Occipital lobe (tissue), 1 donor: ENCODE measurements at regions not wholly inside any gene's neighbourhood (a gene's known extent, or its start where the extent isn't known, plus 50 kb on each side); places are given as distances from the start of the nearest gene placed in this dataset.

Experiments
- DNase-seq: peaks from one replicate; lab custom pipeline; 2025; lab: John Stamatoyannopoulos, UW

- no peak for DNase-seq
Observed at GRCh38 chr1:168917796-168918195, 188.7 kb upstream of the ATP1B1 start.

DNA sequence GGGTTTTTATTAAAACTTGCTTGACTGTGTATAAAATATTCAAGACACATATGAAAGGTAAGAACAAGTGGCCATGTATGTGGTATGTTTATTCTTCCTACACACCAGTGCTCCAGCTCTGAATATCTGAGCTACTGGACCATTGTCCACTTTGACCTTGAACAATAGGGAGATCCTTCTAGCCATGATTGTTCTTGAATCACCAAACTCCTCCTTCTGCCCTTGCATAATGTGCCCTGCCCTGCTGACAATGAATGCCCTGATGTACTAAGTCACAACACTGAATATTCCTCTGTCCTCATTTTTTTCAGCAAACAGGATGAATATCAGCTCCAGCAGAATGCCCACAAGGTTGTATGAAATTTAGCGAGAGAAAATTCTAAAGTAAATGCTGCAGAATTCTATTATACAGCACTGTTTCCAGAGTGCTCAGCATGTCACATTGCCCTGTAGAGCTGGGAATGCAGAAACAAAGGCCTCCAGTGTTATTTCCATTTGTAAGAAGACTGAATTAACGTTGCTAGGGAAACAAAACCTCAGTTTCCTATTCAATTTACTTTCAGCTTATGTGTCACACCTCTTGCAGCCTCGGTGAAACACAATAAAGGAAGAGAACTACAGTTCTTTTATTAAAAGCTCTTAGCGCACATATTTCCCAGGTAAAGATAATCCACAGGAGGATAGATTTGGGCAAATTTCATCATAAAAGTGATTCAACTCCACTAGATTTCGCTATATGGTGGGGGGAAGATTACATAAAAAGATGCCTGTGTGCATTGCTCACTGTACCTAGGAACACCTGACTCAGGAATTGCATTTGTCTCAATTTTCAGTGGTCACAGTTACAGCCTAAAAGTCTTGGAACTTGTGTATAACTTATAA, 187.4 kb upstream of the ATP1B1 start:
- no peak for DNase-seq

DNA sequence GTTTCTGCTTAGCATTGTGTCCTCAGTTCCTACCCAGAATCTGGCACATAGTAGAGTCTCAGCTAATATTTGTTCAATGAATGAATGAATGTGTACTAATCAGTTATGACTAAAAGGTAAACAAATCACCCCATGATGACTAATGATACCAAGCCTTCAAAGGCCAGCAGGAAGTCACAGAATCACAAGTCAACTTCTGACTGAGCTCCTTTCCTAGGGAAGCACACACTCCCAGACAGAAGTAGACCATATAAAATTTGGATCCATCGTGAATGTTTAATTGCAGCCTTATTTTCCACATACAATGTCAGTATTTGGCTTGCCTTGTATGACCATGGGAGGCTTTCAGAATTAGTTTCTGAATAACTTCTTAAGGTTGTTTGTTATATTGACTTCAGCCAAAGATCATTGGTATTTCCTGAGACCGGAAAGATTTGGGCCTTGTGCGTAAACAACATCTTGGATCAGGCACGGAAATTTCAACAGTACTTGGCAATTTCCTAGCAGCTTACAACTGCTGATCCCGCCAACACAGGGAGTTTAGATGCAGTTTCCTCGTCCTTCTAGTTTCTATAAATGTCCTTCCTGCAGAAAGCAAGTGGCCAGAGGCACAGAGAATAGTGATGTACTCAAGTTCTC, 185.9 kb upstream of the ATP1B1 start:
- no peak for DNase-seq

DNA sequence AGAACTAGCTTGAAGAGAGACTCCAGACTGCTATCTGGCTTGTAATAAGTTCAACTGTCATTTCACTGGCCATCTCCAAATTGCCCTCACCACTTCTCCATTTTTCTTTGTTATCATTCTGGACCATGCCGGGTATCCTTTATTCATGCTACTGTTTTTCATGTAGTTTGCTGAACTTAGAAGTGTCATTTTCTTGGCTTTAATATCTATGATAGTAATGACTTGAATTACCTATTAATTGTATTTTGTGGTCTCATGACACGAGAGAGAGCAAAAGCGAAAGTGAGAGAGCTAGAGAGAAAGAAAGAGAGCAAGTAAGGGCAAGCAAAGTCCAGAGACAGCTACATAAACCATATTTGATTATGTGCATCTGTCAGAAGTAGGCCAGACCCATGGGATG, 184.9 kb upstream of the ATP1B1 start:
- no peak for DNase-seq

DNA sequence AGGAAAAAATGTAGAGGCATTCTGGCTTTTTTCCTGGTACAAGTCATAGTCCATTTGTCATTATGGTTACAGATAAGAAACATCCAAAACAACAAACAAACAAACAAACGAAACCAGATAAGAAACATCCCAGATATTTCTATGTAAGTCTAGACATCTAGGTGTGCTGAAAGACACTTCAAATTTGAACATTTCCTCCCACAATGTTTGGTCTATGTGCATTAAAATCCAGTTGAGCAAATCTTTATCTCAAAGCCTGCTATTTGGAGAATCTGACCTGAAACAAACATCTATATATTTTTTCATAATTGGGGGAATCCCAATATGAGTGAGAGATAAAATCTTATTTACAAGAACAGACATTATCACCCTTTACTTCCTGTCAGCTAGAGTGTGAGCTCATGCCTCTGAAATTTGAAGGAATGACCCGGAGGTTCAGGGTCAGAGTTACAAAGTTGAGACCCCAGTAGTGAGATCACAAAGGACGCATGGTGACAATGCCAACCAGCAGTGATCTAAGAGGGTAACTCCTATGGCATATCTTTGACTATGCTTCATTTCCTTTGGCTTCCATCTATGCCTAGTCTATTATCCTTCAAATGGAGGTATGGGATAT, 182.9 kb upstream of the ATP1B1 start:
- no peak for DNase-seq

DNA sequence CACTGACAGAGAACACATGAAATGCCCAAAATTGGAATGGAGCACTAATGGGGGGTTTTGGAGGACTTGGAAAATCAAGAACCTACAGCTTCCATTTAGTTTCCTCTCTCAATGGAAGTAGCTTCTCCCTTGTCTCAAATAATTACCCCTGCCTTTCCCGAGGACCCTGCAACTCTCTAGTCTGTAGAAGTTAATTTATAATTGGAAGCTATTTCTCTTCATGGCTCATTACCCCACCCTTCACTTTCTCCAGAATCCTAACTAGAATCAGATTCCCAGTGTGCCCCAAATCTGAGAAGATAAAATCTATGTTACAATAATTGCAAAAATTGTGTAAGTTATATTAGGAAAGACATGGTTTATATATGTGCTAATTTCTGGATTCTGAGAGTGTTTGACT, 181.5 kb upstream of the ATP1B1 start:
- no peak for DNase-seq

- no peak for DNase-seq
Observed at GRCh38 chr1:168926236-168926635, 180.3 kb upstream of the ATP1B1 start.

GRCh38 chr1:168932539-168932938, 174.0 kb upstream of the ATP1B1 start:
- no peak for DNase-seq

- no peak for DNase-seq
Observed at GRCh38 chr1:168933141-168933805, 173.2 kb upstream of the ATP1B1 start.

- no peak for DNase-seq
Observed at GRCh38 chr1:168939110-168939946, 167.2 kb upstream of the ATP1B1 start.

- no peak for DNase-seq
Observed at GRCh38 chr1:168939947-168940223, 166.6 kb upstream of the ATP1B1 start.

DNA sequence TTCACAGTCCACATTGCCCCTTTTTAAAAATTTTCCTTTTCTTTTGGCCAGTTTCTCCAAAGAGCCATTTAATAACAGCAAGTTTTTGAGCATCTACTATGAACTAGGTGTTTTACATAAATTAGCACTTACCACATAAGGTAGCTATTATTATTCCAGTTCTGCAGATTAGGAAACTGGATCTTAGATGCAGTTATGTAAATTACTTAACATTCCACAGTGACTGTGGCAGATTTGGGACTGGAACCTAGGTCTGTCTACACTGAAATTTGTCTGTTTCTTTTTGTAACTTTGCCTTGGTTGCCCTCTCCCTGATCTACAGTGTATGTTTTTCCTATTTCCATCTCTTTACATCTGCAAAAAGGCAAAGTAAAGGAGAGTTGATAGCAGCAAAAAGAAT, 164.8 kb upstream of the ATP1B1 start:
- no peak for DNase-seq

DNA sequence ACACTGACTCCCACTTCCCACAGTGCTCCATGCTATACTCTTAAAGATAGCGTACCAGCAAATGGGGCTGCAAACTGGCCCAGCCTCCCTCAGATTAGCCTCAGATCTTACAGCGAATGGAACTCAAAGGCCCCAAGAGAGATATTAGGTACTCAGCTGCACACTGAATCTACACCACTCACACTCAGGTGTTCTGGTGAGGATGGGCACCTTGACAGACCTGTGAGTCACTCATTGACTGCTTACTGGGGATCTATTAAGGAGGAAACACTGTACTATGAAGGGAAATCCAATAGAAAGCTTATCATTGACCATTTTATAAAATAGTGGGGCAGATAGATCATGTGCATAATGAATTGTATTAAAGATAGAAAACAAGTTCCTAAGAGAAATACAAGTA, 164.3 kb upstream of the ATP1B1 start:
- no peak for DNase-seq

DNA sequence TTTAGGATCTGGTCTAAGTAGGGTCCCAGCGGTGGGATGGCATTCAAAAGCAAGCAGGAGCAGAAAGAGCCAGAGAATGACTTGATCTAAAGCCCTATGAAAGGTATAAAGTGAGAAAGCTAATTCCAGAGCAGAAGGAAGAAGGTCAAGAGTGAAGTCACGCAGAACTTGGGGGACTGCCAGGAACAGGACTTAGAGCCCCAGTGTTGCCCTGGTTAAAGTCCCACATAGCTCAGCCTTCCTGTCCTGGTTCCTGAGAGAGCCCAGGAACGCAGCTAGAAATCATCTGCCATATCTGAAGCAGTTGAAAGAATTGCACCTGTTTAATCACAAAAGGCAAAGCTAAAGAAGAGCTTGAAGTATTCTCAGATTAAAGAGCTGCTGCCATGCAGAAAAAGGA, 160.6 kb upstream of the ATP1B1 start:
- no peak for DNase-seq

- DNase-seq: no peak
Observed at GRCh38 chr1:168947041-168947440, 159.4 kb upstream of the ATP1B1 start.

DNA sequence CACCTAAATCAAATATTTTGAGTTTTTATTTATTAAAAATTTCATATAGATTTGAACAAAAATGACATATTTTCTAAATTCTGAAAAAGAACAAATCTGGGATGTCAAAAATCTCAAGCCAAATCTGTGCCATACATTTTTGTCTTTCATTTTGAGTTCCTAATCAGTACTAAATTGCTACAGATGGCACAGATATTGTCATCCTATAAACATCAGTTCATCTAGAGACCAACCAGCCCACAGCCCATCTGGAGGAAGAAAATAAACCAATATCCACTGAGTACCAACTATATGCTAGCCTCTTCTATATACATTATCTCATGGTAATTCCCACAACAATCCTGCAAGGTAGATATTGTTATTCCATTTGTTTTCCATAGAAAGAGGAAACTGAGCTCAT, 156.8 kb upstream of the ATP1B1 start:
- no peak for DNase-seq

DNA sequence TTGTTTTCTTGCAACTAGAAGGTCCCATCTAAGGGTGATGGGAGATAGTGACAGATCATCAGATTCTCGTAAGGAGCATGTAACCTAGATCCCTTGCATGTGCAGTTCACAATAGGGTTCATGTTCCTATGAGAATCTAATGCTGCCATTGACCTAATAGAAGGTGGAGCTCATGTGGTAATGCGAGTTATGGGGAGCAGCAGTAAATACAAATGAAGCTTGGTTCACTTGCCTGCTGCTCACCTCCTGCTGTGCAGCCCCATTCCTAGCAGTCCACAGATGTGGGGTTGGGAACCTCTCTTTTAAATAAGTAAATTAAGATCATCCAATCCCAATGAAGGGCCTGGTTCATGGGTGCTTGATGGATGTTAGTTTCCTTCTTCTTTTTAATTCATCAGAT, 148.7 kb upstream of the ATP1B1 start:
- DNase-seq: no peak

- DNase-seq: no peak
Observed at GRCh38 chr1:168958562-168959289, 147.8 kb upstream of the ATP1B1 start.

GRCh38 chr1:168959382-168959781, 147.1 kb upstream of the ATP1B1 start:
- no peak for DNase-seq

DNA sequence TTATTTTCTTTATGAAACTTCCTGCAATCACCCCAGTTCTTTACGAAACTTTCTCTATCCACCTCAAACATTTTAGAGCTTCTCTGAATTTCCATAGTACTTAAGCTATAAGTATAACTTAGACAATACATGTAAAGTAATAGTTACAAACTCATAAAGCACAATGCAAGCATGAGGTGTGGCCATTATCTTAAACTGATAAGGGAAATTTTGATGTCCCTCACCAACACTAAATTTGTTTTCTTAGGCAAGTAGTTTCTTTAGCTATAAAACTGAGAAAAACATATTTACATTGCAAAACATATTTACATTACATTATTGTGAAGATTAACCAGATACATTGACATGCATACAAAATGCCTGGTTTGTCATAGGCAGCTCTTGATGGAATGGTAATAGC, 146.4 kb upstream of the ATP1B1 start:
- no peak for DNase-seq

DNA sequence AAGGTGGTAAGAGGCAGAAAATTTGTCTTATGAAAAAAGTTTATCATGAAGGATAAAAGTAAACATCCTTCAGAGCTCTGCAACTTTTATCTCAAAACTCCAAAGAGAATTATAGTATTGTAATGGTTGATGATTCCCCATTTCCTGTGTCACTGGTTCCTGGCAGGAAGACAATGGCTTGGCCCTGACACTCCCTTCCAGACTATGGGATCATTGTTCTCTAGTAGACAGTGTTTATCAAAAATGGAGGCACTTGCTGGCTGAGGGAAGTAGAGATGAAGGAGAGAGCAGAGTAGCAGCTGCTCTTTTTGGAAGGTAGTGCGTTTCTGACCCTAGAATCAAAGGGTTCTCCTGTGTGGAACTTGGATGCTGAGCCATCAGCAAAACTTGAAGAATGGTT, 145.9 kb upstream of the ATP1B1 start:
- peak; percentile 14 for DNase-seq
